Hepatocyte (in vitro differentiated cells): ENCODE measurements at regions not wholly inside any gene's neighbourhood (a gene's known extent, or its start where the extent isn't known, plus 50 kb on each side); places are given as distances from the start of the nearest gene placed in this dataset.

ENCODE experiments used
- CTCF ChIP-seq: fragments of 200-600 bp; sonication (generic); IDR thresholded peaks from 2 replicates; pipeline ENCODE4 v1.5.1; 2016; ENCODE audit warnings: antibody characterized with exemption, mild to moderate bottlenecking; ENCODE audit not compliant: poor library complexity
- EZH2 ChIP-seq: fragments of 200-600 bp; sonication (generic); IDR thresholded peaks from 2 replicates; pipeline ENCODE4 v1.6.1; 2016; ENCODE audit warnings: antibody characterized with exemption, mild to moderate bottlenecking, borderline replicate concordance
- EZH2phosphoT487 ChIP-seq: fragments of 200-600 bp; sonication (generic); IDR thresholded peaks from one replicate; pipeline ENCODE4 v1.6.1; 2018; ENCODE audit warnings: antibody characterized with exemption, mild to moderate bottlenecking, low read depth, moderate library complexity; ENCODE audit not compliant: unreplicated experiment, severe bottlenecking

- no peak for TF ChIP-seq CTCF
- no peak for TF ChIP-seq EZH2
- TF ChIP-seq EZH2phosphoT487, result no peak
These were observed 619.5 kb upstream of the SMIM31 start for GRCh38 chr4:164134388-164134787.
